Skeletal muscle cell (primary cell): ENCODE measurements at regions not wholly inside any gene's neighbourhood (a gene's known extent, or its start where the extent isn't known, plus 50 kb on each side); places are given as distances from the start of the nearest gene placed in this dataset.
"Not testable (repeated sequence)": the region's sequence is repeated elsewhere in the genome, so short reads cannot be mapped to it uniquely, and the experiment has no call there.

Experiments used
- DNase-seq: peaks from one replicate; pipeline ENCODE4 v3.0.0-alpha.2; 2010; ENCODE audit warnings: low read depth
- H3K4me3 ChIP-seq: 2 replicates; pipeline ENCODE4 v1.5.1; 2011; ENCODE audit warnings: low read depth, mild to moderate bottlenecking, control low read depth, low read length, moderate library complexity

- H3K4me3 ChIP-seq: no peak overlapping the region
Observed at GRCh38 chr2:35784777-35785176, 570.8 kb upstream of the CRIM1 start.

GRCh38 chr2:35783723-35784122 is 571.9 kb upstream of the CRIM1 start:
- no peak for DNase-seq
- H3K4me3 ChIP-seq: no peak overlapping the region

More at GRCh38 chr2:35784777-35785176, 570.8 kb upstream of the CRIM1 start:
- DNase-seq: no peak

- H3K4me3 ChIP-seq: no peak overlapping the region
- no peak for DNase-seq
Observed at GRCh38 chr2:35741556-35741955, 614.0 kb upstream of the CRIM1 start.

GRCh38 chr2:35731674-35732073 is 623.9 kb upstream of the CRIM1 start:
- no peak for DNase-seq

GRCh38 chr2:35714883-35715282 is 640.7 kb upstream of the CRIM1 start:
- DNase-seq: no peak
- H3K4me3 ChIP-seq: no peak overlapping the region

More at GRCh38 chr2:35731674-35732073, 623.9 kb upstream of the CRIM1 start:
- no peak overlapping the region for H3K4me3 ChIP-seq

GRCh38 chr2:35708411-35708923 is 647.1 kb upstream of the CRIM1 start:
- no peak overlapping the region for H3K4me3 ChIP-seq
- DNase-seq: no peak

GRCh38 chr2:35688309-35688708 is 667.3 kb upstream of the CRIM1 start:
- H3K4me3 ChIP-seq: no peak overlapping the region
- no peak for DNase-seq

- no peak for DNase-seq
- no peak overlapping the region for H3K4me3 ChIP-seq
Observed at GRCh38 chr2:35651688-35652323, 703.8 kb upstream of the CRIM1 start.

GRCh38 chr2:35614640-35615039 is 740.9 kb upstream of the CRIM1 start:
- DNase-seq: no peak
- no peak overlapping the region for H3K4me3 ChIP-seq

GRCh38 chr2:35606394-35606793 is 749.2 kb upstream of the CRIM1 start:
- DNase-seq: no peak

GRCh38 chr2:35598310-35598709 is 757.3 kb upstream of the CRIM1 start:
- no peak for DNase-seq

More at GRCh38 chr2:35606394-35606793, 749.2 kb upstream of the CRIM1 start:
- no peak overlapping the region for H3K4me3 ChIP-seq

GRCh38 chr2:35591886-35592285 is 763.7 kb upstream of the CRIM1 start:
- no peak for DNase-seq
- H3K4me3 ChIP-seq: no peak overlapping the region

More at GRCh38 chr2:35598310-35598709, 757.3 kb upstream of the CRIM1 start:
- H3K4me3 ChIP-seq: no peak overlapping the region

- H3K4me3 ChIP-seq: no peak overlapping the region
- no peak for DNase-seq
Observed at GRCh38 chr2:35585972-35586371, 769.6 kb upstream of the CRIM1 start.

GRCh38 chr2:35582637-35583036 is 772.9 kb upstream of the CRIM1 start:
- no peak for DNase-seq
- H3K4me3 ChIP-seq: no peak overlapping the region

GRCh38 chr2:35580956-35581355 is 774.6 kb upstream of the CRIM1 start:
- H3K4me3 ChIP-seq: no peak overlapping the region
- no peak for DNase-seq

- H3K4me3 ChIP-seq, DNase-seq: not testable (repeated sequence)
Observed at GRCh38 chr2:35568574-35568973, 787.0 kb upstream of the CRIM1 start.

- H3K4me3 ChIP-seq: no peak overlapping the region
- no peak for DNase-seq
Observed at GRCh38 chr2:35562488-35562887, 793.1 kb upstream of the CRIM1 start.

- no peak for DNase-seq
Observed at GRCh38 chr2:35548171-35548570, 807.4 kb upstream of the CRIM1 start.

GRCh38 chr2:35545301-35545700 is 810.3 kb upstream of the CRIM1 start:
- no peak for DNase-seq
- H3K4me3 ChIP-seq: no peak overlapping the region

More at GRCh38 chr2:35548171-35548570, 807.4 kb upstream of the CRIM1 start:
- no peak overlapping the region for H3K4me3 ChIP-seq

- DNase-seq: no peak
- no peak overlapping the region for H3K4me3 ChIP-seq
Observed at GRCh38 chr2:35538796-35539195, 816.8 kb upstream of the CRIM1 start.

- H3K4me3 ChIP-seq: no peak overlapping the region
- no peak for DNase-seq
Observed at GRCh38 chr2:35530615-35531135, 824.9 kb upstream of the CRIM1 start.
